RPMI7951 (cell line): ENCODE measurements at regions not wholly inside any gene's neighbourhood (a gene's known extent, or its start where the extent isn't known, plus 50 kb on each side); places are given as distances from the start of the nearest gene placed in this dataset.
"Not testable (repeated sequence)": the region's sequence is repeated elsewhere in the genome, so short reads cannot be mapped to it uniquely, and the experiment has no call there.

ENCODE experiments used
- DNase-seq: peaks from one replicate; pipeline ENCODE4 v3.0.0-alpha.2; 2012; ENCODE audit warnings: low read depth

DNA sequence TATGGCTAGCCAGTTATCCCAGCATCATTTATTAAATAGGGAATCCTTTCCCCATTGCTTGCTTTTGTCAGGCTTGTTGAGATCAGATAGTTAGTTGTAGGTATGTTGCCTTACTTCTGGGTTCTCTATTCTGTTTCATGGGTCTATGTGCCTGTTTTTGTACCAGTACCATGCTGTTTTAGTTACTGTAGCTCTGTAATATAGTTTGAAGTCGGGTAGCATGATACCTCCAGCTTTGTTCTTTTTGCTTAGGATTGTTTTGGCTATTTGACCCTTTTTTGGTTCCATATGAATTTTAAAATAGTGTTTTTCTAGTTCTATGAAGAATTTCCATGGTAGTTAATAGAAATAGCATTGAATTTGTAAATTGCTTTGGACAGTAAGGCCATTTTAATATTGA lies 300.5 kb downstream of the PTGER3 start:
- not testable (repeated sequence) for DNase-seq

- not testable (repeated sequence) for DNase-seq
These were observed 295.8 kb downstream of the PTGER3 start for GRCh38 chr1:70751676-70752287.

DNA sequence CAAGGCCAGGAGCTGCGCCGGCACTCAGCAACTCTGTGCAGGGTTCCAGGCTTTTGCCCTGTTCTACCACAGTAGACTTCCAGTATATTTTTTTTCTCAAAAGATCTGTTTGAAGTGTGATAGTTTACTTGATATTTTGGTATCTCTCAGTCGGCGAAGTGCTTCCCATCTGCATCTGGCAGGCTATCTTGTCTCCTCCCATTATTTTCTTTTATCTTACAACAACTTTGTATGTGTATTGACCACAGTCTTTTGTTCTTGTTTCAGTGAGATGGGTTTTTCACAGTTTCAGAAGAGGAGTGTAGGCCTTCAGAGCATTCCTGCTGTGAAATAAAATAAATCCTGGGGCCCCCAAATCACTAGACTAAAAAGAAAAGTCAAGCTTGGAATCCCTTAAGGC lies 292.9 kb downstream of the PTGER3 start:
- no peak for DNase-seq

DNA sequence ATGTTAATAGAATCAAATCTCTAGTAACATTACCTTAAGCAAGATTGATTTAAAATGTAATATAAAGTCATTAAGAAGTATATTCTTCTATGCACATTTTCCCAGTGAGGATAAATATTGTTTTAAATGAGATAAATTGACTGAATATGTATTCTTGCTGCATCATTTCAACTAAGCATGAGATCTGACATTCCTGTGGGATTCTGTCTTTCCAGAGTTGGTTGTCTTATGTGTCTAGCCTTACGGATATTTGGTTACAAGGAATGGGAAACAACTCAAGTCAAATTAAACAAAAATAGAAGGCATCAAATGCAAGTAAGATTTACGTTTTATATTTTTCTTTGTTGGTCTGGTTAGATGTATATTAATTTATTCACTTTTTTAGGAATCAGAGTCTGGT lies 287.5 kb downstream of the PTGER3 start:
- DNase-seq, result no peak

DNA sequence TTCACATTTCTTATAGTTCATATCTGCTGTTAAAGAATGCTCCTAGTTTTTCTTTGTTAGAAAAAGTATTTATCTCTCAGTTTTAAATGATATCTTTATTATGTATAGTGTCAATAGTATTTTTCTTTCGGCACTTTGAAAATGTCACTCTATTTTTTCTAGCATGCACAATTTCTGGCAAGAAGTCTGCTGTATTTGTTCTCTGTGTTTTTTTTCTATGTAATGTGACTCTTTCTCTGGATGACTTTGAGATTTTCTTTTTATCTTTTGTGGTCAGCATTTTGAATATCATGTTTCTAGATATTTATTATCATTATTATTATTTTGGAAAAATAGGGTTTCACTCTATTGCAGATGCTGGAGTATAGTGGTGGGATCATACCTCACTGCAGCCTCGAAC lies 285.2 kb downstream of the PTGER3 start:
- no peak for DNase-seq

DNA sequence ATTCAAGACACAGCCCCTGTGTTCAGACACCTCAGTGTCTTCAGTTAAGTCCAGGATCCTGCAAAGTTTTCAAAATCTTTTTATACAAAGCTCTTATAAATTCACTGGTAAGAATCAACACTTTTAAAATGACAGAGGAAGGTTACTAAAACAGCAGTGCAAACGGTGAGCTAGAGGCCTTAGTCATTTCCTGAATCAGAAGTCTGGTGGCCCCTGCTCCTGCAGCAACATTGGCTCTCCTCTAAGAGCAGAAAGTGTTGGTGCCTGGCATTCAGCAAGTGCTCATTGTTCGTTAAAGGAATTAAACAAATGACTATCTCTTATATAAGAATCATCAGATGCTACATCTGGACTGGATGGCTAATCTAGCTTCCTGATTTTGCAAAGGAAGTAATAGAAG lies 282.9 kb downstream of the PTGER3 start:
- DNase-seq, result no peak

DNA sequence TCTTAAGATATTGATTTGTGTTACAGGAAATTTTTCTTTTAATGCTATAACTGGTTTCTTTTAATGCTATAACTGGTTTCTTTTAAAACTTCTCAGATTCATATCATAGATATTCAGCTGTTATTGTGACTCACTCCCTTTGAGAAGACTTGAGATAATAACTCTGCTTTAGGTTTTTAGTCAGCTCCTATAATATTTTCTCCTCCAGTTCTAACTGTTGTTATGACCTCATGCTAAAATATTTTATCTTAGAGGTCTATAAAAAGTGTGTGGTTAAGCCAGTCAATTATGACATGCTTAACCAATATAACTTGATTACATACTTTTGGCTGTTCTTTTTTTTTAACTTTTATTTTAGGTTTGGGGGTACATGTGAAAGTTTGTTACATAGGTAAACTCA lies 280.2 kb downstream of the PTGER3 start:
- no peak for DNase-seq

- DNase-seq, result no peak
These were observed 279.4 kb downstream of the PTGER3 start for GRCh38 chr1:70768216-70768615.

- DNase-seq, result no peak
These were observed 269.4 kb downstream of the PTGER3 start for GRCh38 chr1:70778056-70778762.

DNA sequence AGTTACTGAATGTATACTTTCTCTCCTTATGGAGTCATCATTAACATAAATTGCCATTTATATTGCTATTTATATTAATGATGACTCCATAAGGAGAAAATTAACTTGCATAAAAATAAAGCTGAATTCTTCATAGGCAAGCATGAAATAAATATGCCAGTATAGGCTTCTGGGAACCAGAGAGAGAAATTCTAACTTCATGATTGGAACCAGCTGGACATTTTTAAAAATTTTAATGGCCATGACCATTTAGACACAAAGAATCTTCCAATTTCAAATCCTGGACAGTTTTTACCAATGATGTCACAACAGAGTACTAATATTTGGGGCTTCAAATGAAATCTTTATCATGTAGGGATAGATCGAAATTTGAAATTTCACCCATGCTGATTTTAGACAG lies 268.7 kb downstream of the PTGER3 start:
- no peak for DNase-seq

DNA sequence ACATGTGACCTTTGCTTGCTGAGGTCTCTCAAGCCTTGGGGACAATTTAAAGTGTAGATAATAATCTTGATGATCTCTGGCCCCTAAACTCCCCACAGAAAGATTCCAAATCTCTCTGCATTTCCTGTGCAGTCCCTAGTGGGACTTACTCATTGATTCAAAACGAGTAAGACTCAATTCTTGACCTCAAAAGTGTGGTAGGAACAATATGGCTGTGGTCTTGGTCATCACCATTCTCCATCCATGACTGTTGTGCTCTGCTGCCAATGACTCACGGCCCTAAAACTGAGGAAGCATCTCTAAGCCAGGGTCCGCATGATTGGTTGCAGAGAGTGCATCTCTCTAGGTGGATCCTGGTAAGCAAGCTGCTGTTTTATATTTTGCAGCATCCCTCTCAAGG lies 268.0 kb downstream of the PTGER3 start:
- DNase-seq, result peak; percentile 38

- no peak for DNase-seq
These were observed 262.3 kb downstream of the PTGER3 start for GRCh38 chr1:70785287-70785686.

- DNase-seq, result no peak
These were observed 257.2 kb downstream of the PTGER3 start for GRCh38 chr1:70790232-70790923.

DNA sequence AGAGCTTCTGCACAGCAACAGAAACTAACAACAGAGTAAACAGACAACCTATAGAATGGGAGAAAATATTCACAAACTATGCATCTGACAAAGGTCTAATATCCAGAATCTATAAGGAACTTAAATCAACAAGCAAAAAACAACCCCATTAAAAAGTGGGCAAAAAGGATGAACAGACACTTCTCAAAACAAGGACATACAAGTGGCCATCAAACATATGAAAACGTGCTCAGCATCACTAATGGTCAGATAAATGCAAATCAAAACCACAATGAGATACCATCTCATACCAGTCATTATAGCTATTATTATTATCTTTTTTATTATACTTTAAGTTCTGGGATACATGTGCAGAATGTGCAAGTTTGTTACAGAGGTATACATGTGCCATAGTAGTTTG lies 252.6 kb downstream of the PTGER3 start:
- not testable (repeated sequence) for DNase-seq

- not testable (repeated sequence) for DNase-seq
These were observed 251.3 kb downstream of the PTGER3 start for GRCh38 chr1:70796298-70796697.

DNA sequence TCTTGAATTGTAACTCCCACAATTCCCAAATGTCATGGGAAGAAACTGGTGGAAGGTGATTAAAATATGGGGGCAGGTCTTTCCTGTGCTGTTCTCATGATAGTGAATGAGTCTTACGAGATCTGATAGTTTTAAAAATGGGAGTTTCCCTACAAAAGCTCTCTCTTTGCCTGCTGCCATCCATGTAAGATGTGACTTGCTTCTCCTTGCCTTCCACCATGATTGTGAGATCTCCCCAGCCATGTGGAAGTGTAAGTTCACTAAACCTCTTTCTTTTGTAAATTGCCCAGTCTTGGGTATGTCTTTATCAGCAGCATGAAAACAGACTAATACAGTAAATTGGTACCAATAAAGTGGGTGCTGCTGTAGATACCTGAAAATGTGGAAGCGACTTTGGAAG lies 245.0 kb downstream of the PTGER3 start:
- not testable (repeated sequence) for DNase-seq

DNA sequence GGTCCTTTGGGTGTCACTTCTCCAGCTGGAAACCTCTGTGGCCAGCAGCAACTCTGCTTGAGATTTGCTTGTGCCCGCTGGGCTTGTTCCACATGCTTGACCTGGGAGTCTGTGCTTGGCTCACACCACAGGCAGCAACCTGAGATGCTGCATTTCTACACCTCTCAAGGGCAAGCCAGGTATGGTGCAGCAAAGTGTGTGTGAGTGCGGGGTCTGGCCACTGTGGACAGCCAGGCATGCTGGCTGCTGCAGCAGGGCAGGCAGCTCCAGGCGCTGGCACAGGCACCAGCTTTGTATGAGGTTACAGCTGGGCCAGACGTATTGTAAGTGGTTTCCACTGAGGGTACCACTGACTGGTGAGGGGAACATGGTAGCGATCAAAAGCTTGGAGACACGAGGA lies 242.0 kb downstream of the PTGER3 start:
- DNase-seq, result no peak

GRCh38 chr1:70807088-70807664 lies 240.4 kb downstream of the PTGER3 start:
- DNase-seq, result no peak

DNA sequence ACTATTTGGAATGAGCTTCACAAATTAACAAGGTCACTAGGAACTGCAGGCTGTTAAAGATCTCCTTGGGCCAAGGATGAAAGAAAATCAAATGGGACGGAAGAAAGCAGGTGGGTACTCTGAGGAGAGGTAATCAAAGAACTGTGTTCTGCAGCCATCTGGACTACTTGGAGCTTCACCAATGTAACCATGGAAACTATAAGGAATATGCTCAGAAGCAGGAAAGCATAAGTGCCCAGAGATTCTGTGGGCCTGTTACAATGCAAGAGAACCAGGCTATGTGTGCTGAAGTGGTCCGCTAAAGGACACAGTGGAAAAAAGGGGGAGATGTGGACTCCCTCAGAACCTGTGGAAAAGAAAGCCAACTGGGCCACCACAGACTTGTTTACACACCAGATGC lies 238.5 kb downstream of the PTGER3 start:
- DNase-seq, result no peak

DNA sequence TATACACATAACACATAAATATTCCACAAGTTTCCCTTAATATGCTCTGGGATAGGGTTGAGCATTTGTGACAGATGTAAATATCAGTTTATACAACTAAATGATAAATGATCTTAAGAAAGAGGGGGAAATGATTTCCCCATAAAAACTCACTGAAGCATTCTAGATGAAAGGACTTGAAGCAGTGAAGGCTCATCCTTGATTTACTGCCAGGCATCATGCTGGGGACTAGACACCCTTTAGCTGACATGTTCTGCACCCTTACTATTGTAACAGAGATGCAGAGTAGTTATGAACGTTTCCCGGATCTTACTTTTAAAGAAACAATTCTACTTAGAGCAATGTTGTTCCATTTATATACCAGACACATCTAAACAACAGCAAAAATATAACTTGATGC lies 235.8 kb downstream of the PTGER3 start:
- DNase-seq, result no peak

DNA sequence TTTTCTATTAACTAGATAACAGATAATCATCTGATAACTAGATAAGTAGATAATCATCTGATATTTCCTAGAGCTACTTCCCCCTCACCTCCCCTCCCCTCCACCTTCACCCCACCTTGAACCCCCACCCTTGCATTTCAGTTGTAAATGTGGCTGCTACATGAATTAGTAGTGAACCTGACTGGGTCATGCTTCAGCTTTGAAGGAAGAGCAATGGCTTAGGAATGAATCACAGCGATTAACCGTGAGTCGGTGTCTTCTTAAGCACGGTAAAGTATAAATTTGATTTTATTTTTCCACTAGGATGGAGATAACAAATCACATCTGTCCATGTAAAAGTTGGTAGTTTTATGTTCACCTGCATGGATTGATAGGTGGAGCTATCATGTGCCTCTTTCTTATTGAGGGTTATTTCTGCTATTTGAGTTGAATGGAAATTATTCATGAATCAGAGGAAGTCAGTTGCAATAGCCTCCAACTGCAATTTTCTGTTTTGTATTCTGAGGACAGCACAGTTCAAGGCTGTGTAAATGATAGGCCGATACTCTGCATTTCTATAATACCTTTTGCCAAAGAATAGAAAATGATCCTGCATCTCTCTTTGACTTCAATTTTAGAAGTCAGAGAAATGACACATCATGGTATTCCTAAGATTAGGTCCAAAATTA lies 235.0 kb downstream of the PTGER3 start:
- no peak for DNase-seq

- DNase-seq, result no peak
These were observed 229.2 kb downstream of the PTGER3 start for GRCh38 chr1:70818401-70818800.
